HEK293 (cell line): ENCODE measurements at regions not wholly inside any gene's neighbourhood (a gene's known extent, or its start where the extent isn't known, plus 50 kb on each side); places are given as distances from the start of the nearest gene placed in this dataset.

Experiments used
- CTCF ChIA-PET: fragments of 350-600 bp; formaldehyde crosslinking; extraction: SDS; loops from one replicate; lab custom pipeline; 2021; ENCODE audit warnings: antibody characterized with exemption; lab: Yijun Ruan, JAX
- POLR2A ChIA-PET: fragments of 300-600 bp; formaldehyde crosslinking; extraction: SDS; loops from one replicate; lab custom pipeline; 2020; ENCODE audit warnings: antibody characterized with exemption, inconsistent platforms; lab: Yijun Ruan, JAX
- H3K27ac ChIP-seq: fragments of 200-500 bp; sonication (Bioruptor generic); 2 replicates; pipeline ENCODE4 v1.5.1; 2014; ENCODE audit warnings: low read depth, low read length, control low read depth, inconsistent platforms; ENCODE audit errors: extremely low read depth
- H3K36me3 ChIP-seq, 2 experiments: fragments of 200-500 bp in 1 of 2; sonication (Bioruptor generic) in 1 of 2; 1 replicate in 1 of 2; 2 replicates in 1 of 2; pipeline ENCODE4 v1.5.1; 2014 to 2017; ENCODE audit warnings: inconsistent platforms in 2 of 2, low read length in 2 of 2; ENCODE audit not compliant: control insufficient read depth in 2 of 2, insufficient read depth in 1 of 2
- H3K4me1 ChIP-seq: fragments of 200-500 bp; sonication (Bioruptor generic); 2 replicates; pipeline ENCODE4 v1.5.1; 2014; ENCODE audit warnings: mild to moderate bottlenecking, low read length, inconsistent platforms; ENCODE audit not compliant: control insufficient read depth, insufficient read depth
- H3K4me3 ChIP-seq: 2 replicates; pipeline ENCODE4 v1.5.1; 2011; ENCODE audit warnings: low read depth, mild to moderate bottlenecking, control low read depth, low read length, moderate library complexity
- H3K9me3 ChIP-seq: fragments of 200-500 bp; sonication (Bioruptor generic); 2 replicates; pipeline ENCODE4 v1.5.1; 2014; ENCODE audit warnings: low read depth, low read length, inconsistent platforms; ENCODE audit not compliant: control insufficient read depth, insufficient read depth
- BCL6B ChIP-seq: fragments of 450-650 bp; formaldehyde crosslinking; IDR thresholded peaks from 2 replicates; pipeline ENCODE4 v1.5.1; 2017; ENCODE audit warnings: missing biosample characterization, missing genetic modification characterization
- ELK4 ChIP-seq: IDR thresholded peaks from 2 replicates; pipeline ENCODE4 v1.6.1; 2011; ENCODE audit warnings: mild to moderate bottlenecking, low read depth, low read length, borderline replicate concordance
- HOXA7 ChIP-seq: sonication (generic); formaldehyde crosslinking; IDR thresholded peaks from 2 replicates; pipeline ENCODE4 v1.8.1; 2022; ENCODE audit warnings: missing genetic modification reagents, borderline replicate concordance
- KLF17 ChIP-seq: fragments of 450-650 bp; formaldehyde crosslinking; IDR thresholded peaks from 2 replicates; pipeline ENCODE4 v1.5.1; 2016; ENCODE audit warnings: missing biosample characterization, missing genetic modification characterization
- PATZ1 ChIP-seq: fragments of 450-650 bp; formaldehyde crosslinking; IDR thresholded peaks from 2 replicates; pipeline ENCODE4 v1.5.1; 2016; ENCODE audit warnings: missing biosample characterization, missing genetic modification characterization
- YY1 ChIP-seq: fragments of 450-650 bp; formaldehyde crosslinking; IDR thresholded peaks from 2 replicates; pipeline ENCODE4 v1.5.1; 2018; ENCODE audit warnings: missing biosample characterization, missing genetic modification characterization
- ZFP37 ChIP-seq: fragments of 450-650 bp; formaldehyde crosslinking; IDR thresholded peaks from 2 replicates; pipeline ENCODE4 v1.5.1; 2016; ENCODE audit warnings: missing biosample characterization, missing genetic modification characterization
- ZFP41 ChIP-seq: fragments of 450-650 bp; formaldehyde crosslinking; IDR thresholded peaks from 2 replicates; pipeline ENCODE4 v1.5.1; 2016; ENCODE audit warnings: missing biosample characterization, missing genetic modification characterization, borderline replicate concordance
- ZNF184 ChIP-seq: fragments of 450-650 bp; IDR thresholded peaks from 2 replicates; pipeline ENCODE4 v1.5.1; 2018; ENCODE audit warnings: missing biosample characterization, mild to moderate bottlenecking, missing genetic modification characterization
- ZNF19 ChIP-seq: fragments of 450-650 bp; formaldehyde crosslinking; IDR thresholded peaks from 2 replicates; pipeline ENCODE4; 2016; ENCODE audit warnings: missing biosample characterization, missing genetic modification characterization, low read depth
- ZNF23 ChIP-seq: fragments of 450-650 bp; formaldehyde crosslinking; IDR thresholded peaks from 2 replicates; pipeline ENCODE4 v1.5.1; 2016; ENCODE audit warnings: missing biosample characterization, missing genetic modification characterization, borderline replicate concordance
- ZNF280D ChIP-seq: fragments of 450-650 bp; formaldehyde crosslinking; IDR thresholded peaks from 2 replicates; pipeline ENCODE4 v1.5.1; 2016; ENCODE audit warnings: missing biosample characterization, missing genetic modification characterization
- ZNF324 ChIP-seq: fragments of 450-650 bp; formaldehyde crosslinking; IDR thresholded peaks from 2 replicates; pipeline ENCODE4 v1.5.1; 2016; ENCODE audit warnings: missing biosample characterization, missing genetic modification characterization
- ZNF350 ChIP-seq: fragments of 450-650 bp; formaldehyde crosslinking; IDR thresholded peaks from 2 replicates; pipeline ENCODE4 v1.5.0; 2017; ENCODE audit warnings: missing biosample characterization, mild to moderate bottlenecking, missing genetic modification characterization
- ZNF354C ChIP-seq: fragments of 450-650 bp; formaldehyde crosslinking; IDR thresholded peaks from 2 replicates; pipeline ENCODE4 v1.5.1; 2016; ENCODE audit warnings: missing biosample characterization, missing genetic modification characterization, low read depth, borderline replicate concordance
- ZNF48 ChIP-seq: fragments of 450-650 bp; formaldehyde crosslinking; IDR thresholded peaks from 2 replicates; pipeline ENCODE4 v1.5.1; 2016; ENCODE audit warnings: missing biosample characterization, missing genetic modification characterization
- ZNF529 ChIP-seq: fragments of 450-650 bp; formaldehyde crosslinking; IDR thresholded peaks from 2 replicates; pipeline ENCODE4 v1.5.1; 2017; ENCODE audit warnings: missing genetic modification characterization, missing biosample characterization; ENCODE audit not compliant: insufficient replicate concordance
- ZNF555 ChIP-seq: fragments of 450-650 bp; formaldehyde crosslinking; conservative IDR thresholded peaks from 2 replicates; pipeline ENCODE4 v1.5.1; 2017; ENCODE audit warnings: missing biosample characterization, mild to moderate bottlenecking, missing genetic modification characterization, inconsistent platforms
- ZNF596 ChIP-seq: fragments of 450-650 bp; IDR thresholded peaks from 2 replicates; pipeline ENCODE4 v1.5.0; 2018; ENCODE audit warnings: missing biosample characterization, mild to moderate bottlenecking, missing genetic modification characterization, moderate library complexity
- ZNF654 ChIP-seq: fragments of 450-650 bp; formaldehyde crosslinking; IDR thresholded peaks from 2 replicates; pipeline ENCODE4 v1.5.1; 2016; ENCODE audit warnings: low read depth, missing biosample characterization, missing genetic modification characterization
- ZSCAN4 ChIP-seq: fragments of 450-650 bp; formaldehyde crosslinking; IDR thresholded peaks from 2 replicates; pipeline ENCODE4 v1.5.1; 2017; ENCODE audit warnings: missing biosample characterization, missing genetic modification characterization

- TF ChIP-seq BCL6B (tag by site-specific recombination): no peak
- TF ChIP-seq, all 188 proteins: peak for 0
These were observed 185.9 kb upstream of the HS3ST3A1 start (continued) for GRCh38 chr17:13787636-13788035.

GRCh38 chr17:13788385-13788784 lies 186.7 kb upstream of the HS3ST3A1 start:
- Histone ChIP-seq H3K4me1 (no peaks in the 10 kb centered on the region), H3K9me3 (no peaks in the 10 kb centered on the region; the same call in 1 of the 2 replicates), H3K27ac (no peak overlapping the region), H3K36me3 (no peaks in the 10 kb centered on the region), H3K4me3 (no peak overlapping the region)
- TF ChIP-seq ZNF19 (tag by site-specific recombination) (no peak), ZFP37 (no peak), YY1 (tag by site-specific recombination) (no peak), PATZ1 (no peak), ZNF654 (tag by site-specific recombination) (no peak), KLF17 (tag by site-specific recombination) (no peak), ZNF350 (tag by site-specific recombination) (no peak), ZNF354C (tag by site-specific recombination) (no peak), ZNF23 (tag by site-specific recombination) (no peak), ZNF184 (tag by site-specific recombination) (no peak), ZNF555 (tag by site-specific recombination) (no peak), ZNF280D (no peak), ZFP41 (tag by site-specific recombination) (no peak), ZNF596 (no peak), ZNF529 (no peak)
- CTCF ChIA-PET: interaction anchor here (1.0 kb wide), 1 partner anchor 193 kb away, joined by 3 read pairs; no protein-coding TSS in a partner anchor
- POLR2A ChIA-PET: no interaction called here

- Histone ChIP-seq H3K27ac (no peak overlapping the region), H3K36me3 (no peaks in the 10 kb centered on the region), H3K9me3 (no peaks in the 10 kb centered on the region; the same call in 1 of the 2 replicates), H3K4me1 (no peaks in the 10 kb centered on the region), H3K4me3 (no peak overlapping the region)
- CTCF ChIA-PET: no interaction called here
- POLR2A ChIA-PET: no interaction called here
- no peak for TF ChIP-seq HOXA7 (CRISPR knock-in tag)
- TF ChIP-seq ZNF48: no peak
- no peak for TF ChIP-seq ELK4
- TF ChIP-seq ZSCAN4: no peak
- TF ChIP-seq ZNF324 (tag by site-specific recombination): no peak
These were observed 190.6 kb upstream of the HS3ST3A1 start for GRCh38 chr17:13792314-13792713.
